ENCODE measurements at regions not wholly inside any gene's neighbourhood (a gene's known extent, or its start where the extent isn't known, plus 50 kb on each side); places are given as distances from the start of the nearest gene placed in this dataset.

- Histone ChIP-seq H3K4me3 (peak overlapping the region in 1 of 2 donors; percentile 3), H3K9me3 (no peaks in the 10 kb centered on the region), H3K27ac (no peak overlapping the region), H3K4me1 (peaks cover 24% of the 10 kb centered on the region), H3K27me3 (no peaks in the 10 kb centered on the region), H3K36me3 (no peaks in the 10 kb centered on the region)
- TF ChIP-seq, protein P1, sequence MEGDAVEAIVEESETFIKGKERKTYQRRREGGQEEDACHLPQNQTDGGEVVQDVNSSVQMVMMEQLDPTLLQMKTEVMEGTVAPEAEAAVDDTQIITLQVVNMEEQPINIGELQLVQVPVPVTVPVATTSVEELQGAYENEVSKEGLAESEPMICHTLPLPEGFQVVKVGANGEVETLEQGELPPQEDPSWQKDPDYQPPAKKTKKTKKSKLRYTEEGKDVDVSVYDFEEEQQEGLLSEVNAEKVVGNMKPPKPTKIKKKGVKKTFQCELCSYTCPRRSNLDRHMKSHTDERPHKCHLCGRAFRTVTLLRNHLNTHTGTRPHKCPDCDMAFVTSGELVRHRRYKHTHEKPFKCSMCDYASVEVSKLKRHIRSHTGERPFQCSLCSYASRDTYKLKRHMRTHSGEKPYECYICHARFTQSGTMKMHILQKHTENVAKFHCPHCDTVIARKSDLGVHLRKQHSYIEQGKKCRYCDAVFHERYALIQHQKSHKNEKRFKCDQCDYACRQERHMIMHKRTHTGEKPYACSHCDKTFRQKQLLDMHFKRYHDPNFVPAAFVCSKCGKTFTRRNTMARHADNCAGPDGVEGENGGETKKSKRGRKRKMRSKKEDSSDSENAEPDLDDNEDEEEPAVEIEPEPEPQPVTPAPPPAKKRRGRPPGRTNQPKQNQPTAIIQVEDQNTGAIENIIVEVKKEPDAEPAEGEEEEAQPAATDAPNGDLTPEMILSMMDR (IDR thresholded peaks at IDR 0.05): no peak
- TF ChIP-seq POLR2AphosphoS5 (IDR thresholded peaks at IDR 0.05; ENCODE audit: insufficient read depth in 1 of 2, low read depth in 1 of 2): no peak
- TF ChIP-seq POLR2A (IDR thresholded peaks at IDR 0.05): no peak
- intact Hi-C loops (cut with DNase I): no loop called here
- no peak for DNase-seq (ENCODE audit: extremely low spot score in 2 of 2)
These were observed 200.1 kb upstream of the CAMK1G start for GRCh38 chr1:209383422-209383821.

DNA sequence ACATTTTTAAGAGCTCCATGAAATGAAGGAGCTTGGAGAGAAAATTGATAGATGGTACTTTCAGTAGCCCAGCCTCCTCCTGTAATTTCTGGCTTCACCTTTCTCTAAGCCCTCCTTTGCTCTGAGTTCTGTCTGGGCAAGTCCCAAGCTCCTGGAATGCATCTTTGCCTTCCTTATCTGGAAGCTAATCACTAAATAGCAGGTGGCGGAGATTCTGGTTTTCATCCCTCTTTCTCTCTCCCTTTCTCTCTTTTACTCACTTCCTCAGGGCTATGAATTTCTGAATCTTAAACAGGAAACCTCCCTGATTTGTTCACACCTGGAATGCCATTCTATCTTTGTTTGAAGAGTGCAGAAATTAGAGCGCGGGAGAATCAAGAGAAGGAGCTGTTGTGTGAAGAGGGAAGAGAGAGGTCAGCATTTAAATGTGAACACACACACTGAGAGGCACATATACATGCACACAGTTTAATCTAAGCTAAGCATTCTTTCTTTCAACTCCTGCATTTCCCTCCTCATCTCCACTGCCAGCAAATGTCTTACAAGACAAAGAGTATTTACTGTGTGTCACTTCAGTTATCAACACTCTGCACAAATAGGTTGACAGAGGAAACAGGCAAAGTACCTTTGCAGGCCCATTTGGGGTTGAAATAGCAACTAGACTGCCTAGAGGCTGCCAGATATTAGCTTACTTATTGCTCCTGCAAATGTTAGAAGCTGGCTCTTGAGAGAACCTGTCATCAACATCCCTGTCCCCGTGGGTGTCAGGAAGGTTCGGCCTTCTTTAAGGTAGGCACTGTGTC is 199.4 kb upstream of the CAMK1G start:
- intact Hi-C loops (cut with DNase I): no loop called here
- peak in 1 of 2 donors; percentile 76 for DNase-seq (ENCODE audit: extremely low spot score in 2 of 2)
- Histone ChIP-seq H3K4me1 (peaks cover 30% of the 10 kb centered on the region), H3K27me3 (no peaks in the 10 kb centered on the region), H3K27ac (no peak overlapping the region), H3K9me3 (no peaks in the 10 kb centered on the region), H3K4me3 (no peak overlapping the region), H3K36me3 (no peaks in the 10 kb centered on the region)
- TF ChIP-seq POLR2A (IDR thresholded peaks at IDR 0.05) (no peak), POLR2AphosphoS5 (IDR thresholded peaks at IDR 0.05; ENCODE audit: insufficient read depth in 1 of 2, low read depth in 1 of 2) (no peak)
- TF ChIP-seq, protein P1 (IDR thresholded peaks at IDR 0.05): no peak

- intact Hi-C loops (cut with DNase I): no loop called here
- Histone ChIP-seq H3K4me3 (no peak overlapping the region), H3K9me3 (no peaks in the 10 kb centered on the region), H3K4me1 (peaks cover 30% of the 10 kb centered on the region), H3K27me3 (no peaks in the 10 kb centered on the region), H3K27ac (no peak overlapping the region), H3K36me3 (no peaks in the 10 kb centered on the region)
- DNase-seq (ENCODE audit: extremely low spot score in 2 of 2): no peak
- TF ChIP-seq POLR2AphosphoS5 (IDR thresholded peaks at IDR 0.05; ENCODE audit: insufficient read depth in 1 of 2, low read depth in 1 of 2): no peak
- TF ChIP-seq, protein P1 (IDR thresholded peaks at IDR 0.05): no peak
- no peak for TF ChIP-seq POLR2A (IDR thresholded peaks at IDR 0.05)
These were observed 198.6 kb upstream of the CAMK1G start for GRCh38 chr1:209384710-209385550.

DNA sequence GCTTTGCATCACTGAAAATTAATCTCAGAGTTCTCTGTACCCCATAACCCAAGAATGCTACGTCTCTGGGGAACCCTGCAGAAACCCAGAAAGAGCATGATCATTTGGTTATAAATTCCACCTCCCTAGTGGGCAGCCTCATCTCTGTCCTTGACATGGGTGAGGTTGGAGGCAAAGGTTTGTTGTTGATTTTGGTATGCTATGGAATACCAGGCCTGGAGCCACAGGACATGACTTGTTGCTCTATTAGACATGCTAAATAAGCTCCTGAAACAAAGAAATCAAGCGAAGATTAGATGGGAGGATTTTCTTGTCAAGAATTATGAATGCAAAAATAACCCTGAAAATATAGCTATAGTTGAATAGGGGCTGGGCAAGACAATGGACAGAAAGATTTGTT is 197.4 kb upstream of the CAMK1G start:
- peaks cover 30% of the 10 kb centered on the region for H3K4me1 ChIP-seq
- no peak for TF ChIP-seq POLR2A (IDR thresholded peaks at IDR 0.05)
- TF ChIP-seq POLR2AphosphoS5 (IDR thresholded peaks at IDR 0.05; ENCODE audit: insufficient read depth in 1 of 2, low read depth in 1 of 2): no peak
- TF ChIP-seq, protein P1 (IDR thresholded peaks at IDR 0.05): no peak
- peak in 1 of 2 donors; percentile 54 for DNase-seq (ENCODE audit: extremely low spot score in 2 of 2)
- H3K36me3 ChIP-seq: no peaks in the 10 kb centered on the region
- H3K27me3 ChIP-seq: no peaks in the 10 kb centered on the region
- no peaks in the 10 kb centered on the region for H3K9me3 ChIP-seq
- intact Hi-C loops (cut with DNase I): no loop called here
- H3K4me3 ChIP-seq: no peak overlapping the region
- H3K27ac ChIP-seq: no peak overlapping the region
